HEK293 (cell line): ENCODE measurements at regions not wholly inside any gene's neighbourhood (a gene's known extent, or its start where the extent isn't known, plus 50 kb on each side); places are given as distances from the start of the nearest gene placed in this dataset.

Experiments used
- BCL11A ChIP-seq: fragments of 450-650 bp; formaldehyde crosslinking; IDR thresholded peaks from 2 replicates; pipeline ENCODE4 v1.5.1; 2016; ENCODE audit warnings: low read depth, missing biosample characterization, missing genetic modification characterization
- BCL11B ChIP-seq: fragments of 450-650 bp; formaldehyde crosslinking; IDR thresholded peaks from 2 replicates; pipeline ENCODE4 v1.5.1; 2016; ENCODE audit warnings: low read depth, missing biosample characterization, missing genetic modification characterization
- GLIS1 ChIP-seq: fragments of 450-650 bp; formaldehyde crosslinking; IDR thresholded peaks from 2 replicates; pipeline ENCODE4 v1.5.1; 2016; ENCODE audit warnings: missing biosample characterization, missing genetic modification characterization
- HOXA7 ChIP-seq: sonication (generic); formaldehyde crosslinking; IDR thresholded peaks from 2 replicates; pipeline ENCODE4 v1.8.1; 2022; ENCODE audit warnings: missing genetic modification reagents, borderline replicate concordance
- MZF1 ChIP-seq: fragments of 450-650 bp; formaldehyde crosslinking; IDR thresholded peaks from 2 replicates; pipeline ENCODE4 v1.5.1; 2017; ENCODE audit warnings: missing biosample characterization, missing genetic modification characterization, borderline replicate concordance
- SCRT1 ChIP-seq: fragments of 450-650 bp; formaldehyde crosslinking; IDR thresholded peaks from 2 replicates; pipeline ENCODE4 v1.5.1; 2016; ENCODE audit warnings: missing biosample characterization, missing genetic modification characterization, borderline replicate concordance
- TRIM28 ChIP-seq: IDR thresholded peaks from 2 replicates; pipeline ENCODE4 v1.6.1; 2011; ENCODE audit warnings: low read length, control low read depth, borderline replicate concordance
- ZIC2 ChIP-seq: fragments of 450-650 bp; formaldehyde crosslinking; IDR thresholded peaks from 2 replicates; pipeline ENCODE4 v1.5.1; 2016; ENCODE audit warnings: missing biosample characterization, missing genetic modification characterization
- ZNF2 ChIP-seq: fragments of 450-650 bp; formaldehyde crosslinking; IDR thresholded peaks from 2 replicates; pipeline ENCODE4 v1.5.1; 2016; ENCODE audit warnings: missing biosample characterization, missing genetic modification characterization
- ZNF23 ChIP-seq: fragments of 450-650 bp; formaldehyde crosslinking; IDR thresholded peaks from 2 replicates; pipeline ENCODE4 v1.5.1; 2016; ENCODE audit warnings: missing biosample characterization, missing genetic modification characterization, borderline replicate concordance
- ZNF274 ChIP-seq, 2 experiments: fragments of 200-500 bp in 1 of 2; fragments of 450-650 bp in 1 of 2; sonication (Bioruptor generic) in 1 of 2; formaldehyde crosslinking in 1 of 2; IDR thresholded peaks; 2 replicates each; pipeline versions ENCODE4 v1.5.1 to v1.6.1; 2014 to 2016; ENCODE audit warnings: borderline replicate concordance in 1 of 2, inconsistent platforms in 1 of 2, low read length in 1 of 2, missing biosample characterization in 1 of 2, missing genetic modification characterization in 1 of 2
- ZNF302 ChIP-seq: fragments of 450-650 bp; formaldehyde crosslinking; IDR thresholded peaks from 2 replicates; pipeline ENCODE4 v1.5.1; 2016; ENCODE audit warnings: missing biosample characterization, missing genetic modification characterization, low read depth
- ZNF335 ChIP-seq: fragments of 450-650 bp; formaldehyde crosslinking; conservative IDR thresholded peaks from 2 replicates; pipeline ENCODE4 v1.5.1; 2016; ENCODE audit warnings: missing biosample characterization, missing genetic modification characterization
- ZNF48 ChIP-seq: fragments of 450-650 bp; formaldehyde crosslinking; IDR thresholded peaks from 2 replicates; pipeline ENCODE4 v1.5.1; 2016; ENCODE audit warnings: missing biosample characterization, missing genetic modification characterization
- ZNF521 ChIP-seq: fragments of 450-650 bp; formaldehyde crosslinking; IDR thresholded peaks from 2 replicates; pipeline ENCODE4 v1.5.1; 2017; ENCODE audit warnings: missing biosample characterization, mild to moderate bottlenecking, missing genetic modification characterization
- ZNF596 ChIP-seq: fragments of 450-650 bp; IDR thresholded peaks from 2 replicates; pipeline ENCODE4 v1.5.0; 2018; ENCODE audit warnings: missing biosample characterization, mild to moderate bottlenecking, missing genetic modification characterization, moderate library complexity
- ZNF600 ChIP-seq: fragments of 450-650 bp; formaldehyde crosslinking; IDR thresholded peaks from 2 replicates; pipeline ENCODE4 v1.5.1; 2016; ENCODE audit warnings: missing biosample characterization, missing genetic modification characterization
- ZNF707 ChIP-seq: fragments of 450-650 bp; formaldehyde crosslinking; IDR thresholded peaks from 2 replicates; pipeline ENCODE4 v1.5.1; 2016; ENCODE audit warnings: missing biosample characterization, missing genetic modification characterization
- ZNF76 ChIP-seq: fragments of 450-650 bp; formaldehyde crosslinking; IDR thresholded peaks from 2 replicates; pipeline ENCODE4; 2016; ENCODE audit warnings: low read depth, missing biosample characterization, missing genetic modification characterization, borderline replicate concordance
- ZNF768 ChIP-seq: fragments of 450-650 bp; formaldehyde crosslinking; IDR thresholded peaks from 2 replicates; pipeline ENCODE4 v1.5.1; 2018; ENCODE audit warnings: missing biosample characterization, mild to moderate bottlenecking, missing genetic modification characterization
- ZSCAN30 ChIP-seq: fragments of 450-650 bp; IDR thresholded peaks from 2 replicates; pipeline ENCODE4 v1.5.1; 2018; ENCODE audit warnings: missing biosample characterization, mild to moderate bottlenecking, missing genetic modification characterization, moderate library complexity
- TF ChIP-seq, protein P1 (sequence below): fragments of 450-650 bp; formaldehyde crosslinking; IDR thresholded peaks from 2 replicates; pipeline ENCODE4 v1.5.1; 2016; ENCODE audit warnings: missing biosample characterization, missing genetic modification characterization
- TF ChIP-seq, protein P2 (sequence below): fragments of 450-650 bp; formaldehyde crosslinking; IDR thresholded peaks from 2 replicates; pipeline ENCODE4 v1.5.1; 2016; ENCODE audit warnings: missing biosample characterization, missing genetic modification characterization
- TF ChIP-seq, protein P3 (sequence below): fragments of 450-650 bp; formaldehyde crosslinking; IDR thresholded peaks from 2 replicates; pipeline ENCODE4 v1.5.1; 2016; ENCODE audit warnings: missing biosample characterization, missing genetic modification characterization
- TF ChIP-seq, protein P4 (sequence below): fragments of 450-650 bp; formaldehyde crosslinking; IDR thresholded peaks from 2 replicates; pipeline ENCODE4 v1.5.1; 2016; ENCODE audit warnings: missing biosample characterization, missing genetic modification characterization

DNA sequence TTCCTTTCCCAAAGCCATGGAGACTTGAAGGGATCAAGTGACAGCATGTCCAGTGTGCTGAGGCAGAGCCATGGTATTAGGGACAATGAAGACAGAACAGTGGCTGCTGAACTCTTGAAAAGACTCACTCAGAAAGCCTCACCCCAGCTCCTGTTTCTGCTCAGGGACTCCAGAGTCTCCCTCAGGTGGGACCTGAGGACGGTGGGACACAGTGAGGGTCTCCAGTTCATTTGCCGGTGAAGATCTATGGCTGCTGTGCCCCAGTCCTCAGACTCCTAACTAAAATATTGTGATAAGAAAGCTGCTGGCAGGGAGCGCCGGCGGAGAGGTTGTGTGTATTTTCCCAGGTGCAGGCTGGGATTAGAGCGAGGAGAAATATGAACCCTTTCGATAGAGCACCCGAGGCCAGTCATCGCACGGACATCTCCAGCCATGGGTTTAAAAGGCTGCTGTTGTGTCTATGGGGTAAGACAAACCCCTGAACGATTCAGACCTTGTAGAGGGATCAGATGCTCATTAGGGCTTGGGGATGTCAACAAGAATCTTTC lies 57.2 kb downstream of the C7orf25 start (continued):
- TF ChIP-seq HOXA7 (CRISPR knock-in tag) (no peak), ZNF600 (no peak), ZNF335 (tag by site-specific recombination) (peak; percentile 76), ZNF302 (tag by site-specific recombination) (no peak), ZNF76 (peak; percentile 37; the same call in 1 of the 2 replicates), ZNF23 (no peak), GLIS1 (tag by site-specific recombination) (peak; percentile 33; the same call in 1 of the 2 replicates), ZNF707 (tag by site-specific recombination) (no peak), ZIC2 (tag by site-specific recombination) (no peak), ZNF521 (no peak), BCL11B (tag by site-specific recombination) (no peak), ZNF596 (tag by site-specific recombination) (0 out of 2 replicates have a peak, but pooled peaks have one; percentile 18), ZNF274 (IDR thresholded peaks at IDR 0.05; ENCODE audit: low read length) (no peak), ZNF274 (tag by site-specific recombination; IDR thresholded peaks at IDR 0.05; ENCODE audit: borderline replicate concordance) (no peak), ZSCAN30 (no peak), ZNF768 (tag by site-specific recombination) (no peak), MZF1 (0 out of 2 replicates have a peak, but pooled peaks have one; percentile 17), SCRT1 (no peak), TRIM28 (peak; percentile 39; the same call in 1 of the 2 replicates), ZNF48 (tag by site-specific recombination) (no peak), BCL11A (no peak), ZNF2 (tag by site-specific recombination) (peak; percentile 88)
- TF ChIP-seq, protein P1, sequence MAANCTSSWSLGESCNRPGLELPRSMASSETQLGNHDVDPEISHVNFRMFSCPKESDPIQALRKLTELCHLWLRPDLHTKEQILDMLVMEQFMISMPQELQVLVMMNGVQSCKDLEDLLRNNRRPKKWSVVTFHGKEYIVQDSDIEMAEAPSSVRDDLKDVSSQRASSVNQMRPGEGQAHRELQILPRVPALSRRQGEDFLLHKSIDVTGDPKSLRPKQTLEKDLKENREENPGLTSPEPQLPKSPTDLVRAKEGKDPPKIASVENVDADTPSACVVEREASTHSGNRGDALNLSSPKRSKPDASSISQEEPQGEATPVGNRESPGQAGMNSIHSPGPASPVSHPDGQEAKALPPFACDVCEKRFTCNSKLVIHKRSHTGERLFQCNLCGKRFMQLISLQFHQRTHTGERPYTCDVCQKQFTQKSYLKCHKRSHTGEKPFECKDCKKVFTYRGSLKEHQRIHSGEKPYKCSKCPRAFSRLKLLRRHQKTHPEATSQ = no peak
- TF ChIP-seq, protein P2, sequence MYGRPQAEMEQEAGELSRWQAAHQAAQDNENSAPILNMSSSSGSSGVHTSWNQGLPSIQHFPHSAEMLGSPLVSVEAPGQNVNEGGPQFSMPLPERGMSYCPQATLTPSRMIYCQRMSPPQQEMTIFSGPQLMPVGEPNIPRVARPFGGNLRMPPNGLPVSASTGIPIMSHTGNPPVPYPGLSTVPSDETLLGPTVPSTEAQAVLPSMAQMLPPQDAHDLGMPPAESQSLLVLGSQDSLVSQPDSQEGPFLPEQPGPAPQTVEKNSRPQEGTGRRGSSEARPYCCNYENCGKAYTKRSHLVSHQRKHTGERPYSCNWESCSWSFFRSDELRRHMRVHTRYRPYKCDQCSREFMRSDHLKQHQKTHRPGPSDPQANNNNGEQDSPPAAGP (tag by site-specific recombination) = no peak
- TF ChIP-seq, protein P3, sequence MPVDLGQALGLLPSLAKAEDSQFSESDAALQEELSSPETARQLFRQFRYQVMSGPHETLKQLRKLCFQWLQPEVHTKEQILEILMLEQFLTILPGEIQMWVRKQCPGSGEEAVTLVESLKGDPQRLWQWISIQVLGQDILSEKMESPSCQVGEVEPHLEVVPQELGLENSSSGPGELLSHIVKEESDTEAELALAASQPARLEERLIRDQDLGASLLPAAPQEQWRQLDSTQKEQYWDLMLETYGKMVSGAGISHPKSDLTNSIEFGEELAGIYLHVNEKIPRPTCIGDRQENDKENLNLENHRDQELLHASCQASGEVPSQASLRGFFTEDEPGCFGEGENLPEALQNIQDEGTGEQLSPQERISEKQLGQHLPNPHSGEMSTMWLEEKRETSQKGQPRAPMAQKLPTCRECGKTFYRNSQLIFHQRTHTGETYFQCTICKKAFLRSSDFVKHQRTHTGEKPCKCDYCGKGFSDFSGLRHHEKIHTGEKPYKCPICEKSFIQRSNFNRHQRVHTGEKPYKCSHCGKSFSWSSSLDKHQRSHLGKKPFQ = no peak
- TF ChIP-seq, protein P4, sequence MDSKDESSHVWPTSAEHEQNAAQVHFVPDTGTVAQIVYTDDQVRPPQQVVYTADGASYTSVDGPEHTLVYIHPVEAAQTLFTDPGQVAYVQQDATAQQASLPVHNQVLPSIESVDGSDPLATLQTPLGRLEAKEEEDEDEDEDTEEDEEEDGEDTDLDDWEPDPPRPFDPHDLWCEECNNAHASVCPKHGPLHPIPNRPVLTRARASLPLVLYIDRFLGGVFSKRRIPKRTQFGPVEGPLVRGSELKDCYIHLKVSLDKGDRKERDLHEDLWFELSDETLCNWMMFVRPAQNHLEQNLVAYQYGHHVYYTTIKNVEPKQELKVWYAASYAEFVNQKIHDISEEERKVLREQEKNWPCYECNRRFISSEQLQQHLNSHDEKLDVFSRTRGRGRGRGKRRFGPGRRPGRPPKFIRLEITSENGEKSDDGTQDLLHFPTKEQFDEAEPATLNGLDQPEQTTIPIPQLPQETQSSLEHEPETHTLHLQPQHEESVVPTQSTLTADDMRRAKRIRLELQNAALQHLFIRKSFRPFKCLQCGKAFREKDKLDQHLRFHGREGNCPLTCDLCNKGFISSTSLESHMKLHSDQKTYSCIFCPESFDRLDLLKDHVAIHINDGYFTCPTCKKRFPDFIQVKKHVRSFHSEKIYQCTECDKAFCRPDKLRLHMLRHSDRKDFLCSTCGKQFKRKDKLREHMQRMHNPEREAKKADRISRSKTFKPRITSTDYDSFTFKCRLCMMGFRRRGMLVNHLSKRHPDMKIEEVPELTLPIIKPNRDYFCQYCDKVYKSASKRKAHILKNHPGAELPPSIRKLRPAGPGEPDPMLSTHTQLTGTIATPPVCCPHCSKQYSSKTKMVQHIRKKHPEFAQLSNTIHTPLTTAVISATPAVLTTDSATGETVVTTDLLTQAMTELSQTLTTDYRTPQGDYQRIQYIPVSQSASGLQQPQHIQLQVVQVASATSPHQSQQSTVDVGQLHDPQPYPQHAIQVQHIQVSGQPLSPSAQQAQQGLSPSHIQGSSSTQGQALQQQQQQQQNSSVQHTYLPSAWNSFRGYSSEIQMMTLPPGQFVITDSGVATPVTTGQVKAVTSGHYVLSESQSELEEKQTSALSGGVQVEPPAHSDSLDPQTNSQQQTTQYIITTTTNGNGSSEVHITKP (tag by site-specific recombination) = no peak
